ENCODE measurements at regions not wholly inside any gene's neighbourhood (a gene's known extent, or its start where the extent isn't known, plus 50 kb on each side); places are given as distances from the start of the nearest gene placed in this dataset.
A peak's percentile ranks its signal among the peaks of the same experiment; 100 is the strongest.

- DNase-seq: no peak
These were observed 69.8 kb downstream of the CD83 start for GRCh38 chr6:14187406-14187805.

GRCh38 chr6:14189074-14189473, 71.5 kb downstream of the CD83 start:
- DNase-seq: no peak

GRCh38 chr6:14190191-14190928, 72.8 kb downstream of the CD83 start:
- DNase-seq: no peak

GRCh38 chr6:14190929-14191224, 73.3 kb downstream of the CD83 start:
- no peak for DNase-seq

- DNase-seq: no peak
These were observed 74.2 kb downstream of the CD83 start for GRCh38 chr6:14191761-14192160.

- no peak for DNase-seq
These were observed 74.7 kb downstream of the CD83 start for GRCh38 chr6:14192216-14192788.

- no peak for DNase-seq
These were observed 76.0 kb downstream of the CD83 start for GRCh38 chr6:14193524-14193923.

GRCh38 chr6:14194483-14194882, 76.9 kb downstream of the CD83 start:
- no peak for DNase-seq

- DNase-seq: no peak
These were observed 77.4 kb downstream of the CD83 start for GRCh38 chr6:14194976-14195375.

GRCh38 chr6:14196026-14196425, 78.5 kb downstream of the CD83 start:
- DNase-seq: no peak

- no peak for DNase-seq
These were observed 79.5 kb downstream of the CD83 start for GRCh38 chr6:14197118-14197517.

- no peak for DNase-seq
These were observed 82.5 kb downstream of the CD83 start for GRCh38 chr6:14200047-14200446.

- DNase-seq: no peak
These were observed 85.4 kb downstream of the CD83 start for GRCh38 chr6:14202947-14203346.

GRCh38 chr6:14206391-14206790, 88.8 kb downstream of the CD83 start:
- DNase-seq: no peak

GRCh38 chr6:14207448-14207847, 89.9 kb downstream of the CD83 start:
- DNase-seq: no peak

- DNase-seq: no peak
These were observed 91.4 kb downstream of the CD83 start for GRCh38 chr6:14209000-14209399.

- no peak for DNase-seq
These were observed 92.5 kb downstream of the CD83 start for GRCh38 chr6:14210077-14210476.

GRCh38 chr6:14210663-14211561, 93.3 kb downstream of the CD83 start:
- peak; percentile 93 for DNase-seq

GRCh38 chr6:14211562-14211942, 94.0 kb downstream of the CD83 start:
- peak; percentile 42 for DNase-seq

GRCh38 chr6:14212020-14212419, 94.4 kb downstream of the CD83 start:
- no peak for DNase-seq

GRCh38 chr6:14212632-14213031, 95.1 kb downstream of the CD83 start:
- DNase-seq: no peak

GRCh38 chr6:14216946-14217684, 99.5 kb downstream of the CD83 start:
- DNase-seq: no peak
